ENCODE measurements at regions not wholly inside any gene's neighbourhood (a gene's known extent, or its start where the extent isn't known, plus 50 kb on each side); places are given as distances from the start of the nearest gene placed in this dataset.

DNA sequence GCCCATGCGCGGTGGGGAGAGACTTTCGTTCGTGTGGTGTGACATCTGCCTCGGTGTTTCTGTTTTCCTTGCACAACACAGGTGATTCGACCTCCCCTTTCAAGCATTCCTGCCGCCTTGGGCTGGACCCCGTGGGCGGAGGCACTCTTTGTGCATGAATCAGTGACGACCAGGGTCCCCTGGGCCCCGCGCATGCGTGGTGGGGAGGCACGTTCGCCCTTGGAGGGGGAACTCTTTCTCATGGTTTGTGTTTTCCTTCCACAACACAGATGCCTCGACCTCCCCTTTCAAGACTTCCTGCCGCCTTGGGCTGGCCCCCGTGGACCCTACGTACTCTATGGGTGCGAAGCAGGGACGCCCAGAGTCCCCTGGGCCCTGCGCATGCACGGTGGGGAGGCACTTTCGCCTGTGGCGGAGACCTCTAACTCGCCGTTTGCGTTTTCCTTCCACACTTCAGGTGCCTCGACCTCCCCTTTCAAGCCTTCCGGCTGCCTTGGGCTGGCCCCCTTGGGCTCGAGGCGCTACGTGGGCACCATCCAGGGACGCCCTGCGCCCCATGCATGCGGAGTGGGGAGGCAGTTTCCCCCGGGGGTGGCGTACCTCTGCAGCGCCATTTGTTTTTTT is 340.9 kb downstream of the ALG10 start:
- Histone ChIP-seq H3K9me3 (peaks cover 0 to 47% (median 0%) of the 10 kb centered on the region in 12 donors), H3K4me1 (no peaks in the 10 kb centered on the region), H3K4me3 (no peak overlapping the region), H3K36me3 (no peaks in the 10 kb centered on the region), H3K27ac (no peak overlapping the region), H3K27me3 (peaks cover 0 to 53% (median 0%) of the 10 kb centered on the region in 9 donors)
- TF ChIP-seq POLR2A (IDR thresholded peaks at IDR 0.05), result no peak
- TF ChIP-seq, protein P1, sequence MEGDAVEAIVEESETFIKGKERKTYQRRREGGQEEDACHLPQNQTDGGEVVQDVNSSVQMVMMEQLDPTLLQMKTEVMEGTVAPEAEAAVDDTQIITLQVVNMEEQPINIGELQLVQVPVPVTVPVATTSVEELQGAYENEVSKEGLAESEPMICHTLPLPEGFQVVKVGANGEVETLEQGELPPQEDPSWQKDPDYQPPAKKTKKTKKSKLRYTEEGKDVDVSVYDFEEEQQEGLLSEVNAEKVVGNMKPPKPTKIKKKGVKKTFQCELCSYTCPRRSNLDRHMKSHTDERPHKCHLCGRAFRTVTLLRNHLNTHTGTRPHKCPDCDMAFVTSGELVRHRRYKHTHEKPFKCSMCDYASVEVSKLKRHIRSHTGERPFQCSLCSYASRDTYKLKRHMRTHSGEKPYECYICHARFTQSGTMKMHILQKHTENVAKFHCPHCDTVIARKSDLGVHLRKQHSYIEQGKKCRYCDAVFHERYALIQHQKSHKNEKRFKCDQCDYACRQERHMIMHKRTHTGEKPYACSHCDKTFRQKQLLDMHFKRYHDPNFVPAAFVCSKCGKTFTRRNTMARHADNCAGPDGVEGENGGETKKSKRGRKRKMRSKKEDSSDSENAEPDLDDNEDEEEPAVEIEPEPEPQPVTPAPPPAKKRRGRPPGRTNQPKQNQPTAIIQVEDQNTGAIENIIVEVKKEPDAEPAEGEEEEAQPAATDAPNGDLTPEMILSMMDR (IDR thresholded peaks at IDR 0.05), result no peak
- DNase-seq (no peak), ATAC-seq (no peak)
- intact Hi-C loops (cut with DNase I), result no loop called here
- 53 to 63% (median 56%) methylated on average over 39 of the region's 39 CpGs for WGBS, 4 donors

DNA sequence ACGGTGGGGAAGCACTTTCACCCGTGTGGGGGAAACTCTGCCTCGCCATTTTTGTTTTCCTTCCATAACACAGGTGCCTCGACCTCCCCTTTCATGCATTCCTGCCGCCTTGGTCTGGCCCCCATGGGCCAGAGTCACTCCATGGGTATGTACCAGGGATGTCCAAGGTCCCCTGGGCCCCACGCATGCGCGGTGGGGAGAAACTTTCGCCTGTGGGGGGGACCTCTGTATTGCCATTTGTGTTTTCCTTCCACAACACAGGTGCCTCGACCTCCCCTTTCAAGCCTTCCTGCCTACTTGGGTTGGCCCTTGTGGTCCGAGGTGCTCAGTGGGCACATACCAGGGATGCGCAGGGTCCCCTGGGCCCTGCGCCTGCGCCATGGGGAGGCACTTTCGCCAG is 345.8 kb downstream of the ALG10 start:
- no peak for ATAC-seq
- peaks cover 0 to 29% (median 0%) of the 10 kb centered on the region in 9 donors for H3K27me3 ChIP-seq

DNA sequence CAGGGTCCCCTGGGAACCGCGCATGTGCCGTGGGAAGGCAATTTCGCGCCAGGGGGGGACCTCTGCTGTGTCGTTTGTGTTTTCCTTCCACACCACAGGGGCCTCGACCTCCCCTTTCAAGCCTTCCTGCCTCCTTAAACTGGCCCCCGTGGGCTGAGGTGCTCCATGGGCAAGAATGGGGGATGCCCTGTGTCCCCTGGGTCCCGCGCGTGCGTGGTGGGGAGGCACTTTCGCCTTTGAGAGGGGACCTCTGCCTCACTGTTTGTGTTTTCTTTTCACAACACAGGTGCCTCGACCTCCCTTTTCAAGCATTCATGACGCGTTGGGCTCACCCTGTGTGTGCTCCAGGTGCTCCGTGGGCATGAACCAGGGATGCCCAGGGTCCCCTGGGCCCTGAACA is 348.8 kb downstream of the ALG10 start:
- Histone ChIP-seq H3K4me3 (no peak overlapping the region), H3K9me3 (peaks cover 0 to 63% (median 8%) of the 10 kb centered on the region in 12 donors), H3K36me3 (no peaks in the 10 kb centered on the region), H3K27ac (no peak overlapping the region), H3K27me3 (peaks cover 0 to 12% (median 0%) of the 10 kb centered on the region in 9 donors), H3K4me1 (no peaks in the 10 kb centered on the region)
- intact Hi-C loops (cut with DNase I), result no loop called here
- WGBS, 4 donors, result 53 to 68% (median 59%) methylated on average over 12 to 17 of the region's 17 CpGs
- DNase-seq (no peak), ATAC-seq (no peak)
- no peak for TF ChIP-seq POLR2A (IDR thresholded peaks at IDR 0.05)
- TF ChIP-seq, protein P1 (IDR thresholded peaks at IDR 0.05), result no peak

More for the DNA sequence above, 345.8 kb downstream of the ALG10 start:
- WGBS, 4 donors, result 47 to 66% (median 62%) methylated on average over 13 to 15 of the region's 15 CpGs
- intact Hi-C loops (cut with DNase I), result no loop called here
- Histone ChIP-seq H3K4me1 (no peaks in the 10 kb centered on the region), H3K36me3 (no peaks in the 10 kb centered on the region), H3K9me3 (peaks cover 0 to 63% (median 5%) of the 10 kb centered on the region in 12 donors), H3K4me3 (no peak overlapping the region), H3K27ac (no peak overlapping the region)
- TF ChIP-seq, protein P1 (IDR thresholded peaks at IDR 0.05), result no peak
- no peak for TF ChIP-seq POLR2A (IDR thresholded peaks at IDR 0.05)
- no peak for DNase-seq

DNA sequence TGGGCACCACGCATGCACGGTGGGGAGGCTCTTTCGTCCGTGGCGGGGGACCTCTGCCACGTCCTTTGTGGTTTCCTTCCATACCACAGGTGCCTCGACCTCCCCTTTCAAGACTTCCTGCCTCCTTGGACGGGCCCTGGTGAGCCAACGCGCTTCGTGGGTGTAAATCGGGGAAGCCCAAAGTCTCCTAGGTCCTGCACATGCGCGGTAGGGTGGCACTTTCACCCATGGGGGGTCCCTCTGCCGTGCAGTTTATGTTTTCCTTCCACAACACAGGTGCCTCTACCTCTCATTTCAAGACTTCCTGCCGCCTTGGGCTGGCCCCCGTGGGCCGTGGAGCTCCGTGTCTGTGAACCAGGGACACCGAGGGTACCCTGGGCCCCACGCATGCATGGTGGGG is 349.7 kb downstream of the ALG10 start:
- intact Hi-C loops (cut with DNase I), result no loop called here
- ATAC-seq, result no peak
- Histone ChIP-seq H3K36me3 (no peaks in the 10 kb centered on the region), H3K4me3 (no peak overlapping the region), H3K4me1 (no peaks in the 10 kb centered on the region), H3K27me3 (peaks cover 0 to 5% (median 0%) of the 10 kb centered on the region in 9 donors), H3K9me3 (peaks cover 0 to 61% (median 8%) of the 10 kb centered on the region in 12 donors), H3K27ac (no peak overlapping the region)
- DNase-seq, result no peak
- 36 to 61% (median 52%) methylated on average over 2 to 21 of the region's 21 CpGs for WGBS, 4 donors
- no peak for TF ChIP-seq POLR2A (IDR thresholded peaks at IDR 0.05)
- TF ChIP-seq, protein P1 (IDR thresholded peaks at IDR 0.05), result no peak
